SU-DHL-6 (cell line): ENCODE measurements at regions not wholly inside any gene's neighbourhood (a gene's known extent, or its start where the extent isn't known, plus 50 kb on each side); places are given as distances from the start of the nearest gene placed in this dataset.

ENCODE experiments used
- EZH2phosphoT487 ChIP-seq: fragments of 200-600 bp; sonication (generic), shearing (Covaris generic); conservative IDR thresholded peaks from 2 replicates; pipeline ENCODE4 v1.6.1; 2018; ENCODE audit warnings: mild to moderate bottlenecking, antibody characterized with exemption, low read length, moderate library complexity, mixed read lengths
- TF ChIP-seq, protein P1 (sequence below): fragments of 200-600 bp; sonication (generic); IDR thresholded peaks from one replicate; pipeline ENCODE4 v1.5.1; 2017; ENCODE audit warnings: antibody characterized with exemption, mild to moderate bottlenecking, low read length, moderate library complexity; ENCODE audit not compliant: insufficient read depth, poor library complexity, severe bottlenecking

DNA sequence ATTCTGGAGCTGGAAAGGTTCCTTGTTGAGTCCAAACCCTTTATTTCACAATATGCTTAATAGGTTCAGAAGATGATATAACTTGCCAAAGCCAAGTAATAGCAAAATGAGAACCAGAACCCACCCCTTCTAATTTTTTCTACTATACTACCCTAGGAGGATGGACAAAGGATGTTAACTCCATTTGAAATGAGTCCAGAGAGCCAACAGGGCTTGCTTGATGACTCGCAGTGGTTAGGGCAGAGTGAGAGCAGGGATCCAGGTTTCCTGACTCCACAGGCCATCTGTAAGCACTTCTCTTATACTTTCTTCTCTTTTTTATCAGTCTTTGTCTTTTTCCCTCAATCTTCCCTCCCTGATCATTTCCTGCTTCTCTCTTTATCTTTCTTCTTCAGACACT, 668.1 kb downstream of the MED13L start:
- TF ChIP-seq, protein P1, sequence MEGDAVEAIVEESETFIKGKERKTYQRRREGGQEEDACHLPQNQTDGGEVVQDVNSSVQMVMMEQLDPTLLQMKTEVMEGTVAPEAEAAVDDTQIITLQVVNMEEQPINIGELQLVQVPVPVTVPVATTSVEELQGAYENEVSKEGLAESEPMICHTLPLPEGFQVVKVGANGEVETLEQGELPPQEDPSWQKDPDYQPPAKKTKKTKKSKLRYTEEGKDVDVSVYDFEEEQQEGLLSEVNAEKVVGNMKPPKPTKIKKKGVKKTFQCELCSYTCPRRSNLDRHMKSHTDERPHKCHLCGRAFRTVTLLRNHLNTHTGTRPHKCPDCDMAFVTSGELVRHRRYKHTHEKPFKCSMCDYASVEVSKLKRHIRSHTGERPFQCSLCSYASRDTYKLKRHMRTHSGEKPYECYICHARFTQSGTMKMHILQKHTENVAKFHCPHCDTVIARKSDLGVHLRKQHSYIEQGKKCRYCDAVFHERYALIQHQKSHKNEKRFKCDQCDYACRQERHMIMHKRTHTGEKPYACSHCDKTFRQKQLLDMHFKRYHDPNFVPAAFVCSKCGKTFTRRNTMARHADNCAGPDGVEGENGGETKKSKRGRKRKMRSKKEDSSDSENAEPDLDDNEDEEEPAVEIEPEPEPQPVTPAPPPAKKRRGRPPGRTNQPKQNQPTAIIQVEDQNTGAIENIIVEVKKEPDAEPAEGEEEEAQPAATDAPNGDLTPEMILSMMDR, result no peak
- no peak for TF ChIP-seq EZH2phosphoT487
